HG02763 (cell line): ENCODE measurements at regions not wholly inside any gene's neighbourhood (a gene's known extent, or its start where the extent isn't known, plus 50 kb on each side); places are given as distances from the start of the nearest gene placed in this dataset.
"Not testable (repeated sequence)": the region's sequence is repeated elsewhere in the genome, so short reads cannot be mapped to it uniquely, and the experiment has no call there.

Source experiments
- ATAC-seq: cut with Tn5 transposase; IDR thresholded peaks from one replicate; pipeline ENCODE4 v1.9.1; 2021; ENCODE audit warnings: mild to moderate bottlenecking, moderate library complexity; ENCODE audit not compliant: unreplicated experiment

DNA sequence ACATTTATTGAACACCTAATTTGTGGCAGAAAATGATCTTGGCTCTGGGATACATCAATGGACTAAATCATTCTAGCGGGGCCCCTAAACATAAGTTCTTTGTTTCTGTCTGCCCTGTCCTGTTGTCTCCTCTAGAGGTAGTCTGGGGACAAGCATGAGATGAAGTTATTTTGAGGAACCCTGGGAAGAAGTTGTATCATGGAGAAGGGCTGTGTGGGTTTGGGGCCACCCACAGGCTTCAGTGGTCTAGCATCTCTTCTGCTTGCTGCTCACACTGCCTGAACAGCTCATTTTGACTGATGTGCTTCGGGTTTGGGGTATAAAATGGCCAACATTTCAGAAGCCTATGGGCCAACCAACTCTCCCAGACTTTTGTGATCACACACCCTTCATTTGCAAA, 50.3 kb upstream of the OSBPL11 start:
- ATAC-seq, result no peak

DNA sequence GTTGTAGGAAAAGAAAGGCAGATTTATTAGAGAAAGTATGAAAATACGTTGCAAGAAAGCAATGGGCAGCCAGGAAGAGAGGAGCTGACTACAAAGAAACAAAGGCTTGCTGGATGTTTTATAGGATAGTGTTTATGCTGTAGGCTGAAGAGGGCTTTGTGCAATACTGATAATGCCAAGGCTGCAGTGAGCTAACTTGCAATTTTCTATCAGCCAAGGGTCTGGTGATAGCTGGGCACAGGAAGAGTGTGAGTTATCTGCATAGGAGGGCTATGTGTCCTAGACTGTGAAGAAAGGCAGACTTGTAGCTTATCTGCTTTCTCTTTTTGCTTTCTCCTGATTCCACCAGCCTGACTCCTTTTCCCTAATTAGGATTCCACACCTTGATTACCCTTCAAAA, 51.3 kb upstream of the OSBPL11 start:
- no peak for ATAC-seq

DNA sequence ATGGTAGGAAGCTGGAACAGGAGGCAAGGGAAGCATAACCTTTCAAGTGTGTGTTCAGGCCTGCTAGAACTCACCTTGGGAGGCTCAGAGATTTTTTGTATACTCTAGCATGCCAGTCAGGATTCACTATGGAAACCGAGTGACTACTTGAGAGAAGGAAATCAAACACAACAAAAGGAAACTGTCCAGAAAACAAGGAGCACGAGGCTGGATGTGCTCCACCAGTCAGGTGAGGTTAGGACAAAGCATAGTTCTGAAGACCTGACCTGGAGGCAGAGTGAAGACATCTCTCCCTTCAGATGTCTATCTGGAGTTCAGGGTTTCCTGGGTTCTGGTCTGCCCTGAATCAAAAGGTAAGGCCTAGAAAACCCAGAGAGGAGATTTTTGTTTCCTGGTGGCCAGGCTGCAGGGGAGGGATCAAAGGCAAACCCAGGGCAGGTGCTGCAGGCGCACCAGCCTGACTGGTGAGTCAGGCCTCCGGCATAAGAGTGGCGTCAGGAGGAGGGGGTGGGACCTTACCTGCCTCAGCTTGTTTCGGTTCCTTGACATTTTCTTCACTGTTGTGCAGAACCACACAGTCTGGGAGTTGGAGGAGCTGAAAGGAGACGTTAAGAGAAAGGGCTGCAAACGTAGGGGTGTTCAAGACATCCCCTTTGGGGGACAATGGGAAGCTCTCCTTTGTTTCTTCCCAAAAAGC, 52.2 kb upstream of the OSBPL11 start:
- no peak for ATAC-seq

DNA sequence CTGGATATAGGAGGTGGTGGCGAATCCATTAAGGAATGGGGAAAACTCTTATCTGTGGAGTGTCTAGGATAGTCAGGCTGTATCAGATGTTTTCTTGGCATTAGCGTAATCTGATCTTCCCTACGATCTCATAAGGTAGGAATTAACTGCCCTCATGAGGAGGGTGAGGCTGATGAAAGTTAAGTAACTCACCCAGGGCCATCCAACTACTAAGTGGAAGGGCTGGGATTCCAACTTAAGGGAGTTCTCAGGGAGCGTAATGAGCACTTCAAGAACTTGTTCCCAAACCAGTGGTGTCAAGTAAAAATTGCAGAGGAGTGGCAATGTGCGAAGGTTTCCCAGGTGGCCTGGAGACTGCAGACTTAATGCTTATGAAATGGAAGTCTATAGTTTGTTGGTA, 55.9 kb upstream of the OSBPL11 start:
- ATAC-seq, result no peak

DNA sequence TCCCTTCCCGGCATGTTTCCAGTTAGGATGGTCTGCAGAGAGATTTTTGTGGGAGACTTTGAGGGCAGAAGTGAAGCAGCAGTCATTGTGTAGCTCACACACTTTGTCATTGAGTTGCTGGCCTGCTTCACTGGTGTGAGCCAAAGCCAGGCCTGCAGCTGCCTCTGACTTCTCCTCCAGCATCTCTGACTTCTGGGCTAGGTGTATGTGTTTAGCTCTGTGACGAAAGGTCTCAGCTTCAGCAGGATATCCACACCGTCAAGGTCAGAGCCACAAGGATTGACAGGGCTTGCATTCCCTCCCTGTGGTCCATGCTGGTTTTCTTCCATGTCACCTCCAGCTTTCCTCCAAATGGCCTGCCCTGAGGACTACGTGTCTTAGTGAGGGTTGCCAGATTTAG, 57.1 kb upstream of the OSBPL11 start:
- ATAC-seq, result no peak

DNA sequence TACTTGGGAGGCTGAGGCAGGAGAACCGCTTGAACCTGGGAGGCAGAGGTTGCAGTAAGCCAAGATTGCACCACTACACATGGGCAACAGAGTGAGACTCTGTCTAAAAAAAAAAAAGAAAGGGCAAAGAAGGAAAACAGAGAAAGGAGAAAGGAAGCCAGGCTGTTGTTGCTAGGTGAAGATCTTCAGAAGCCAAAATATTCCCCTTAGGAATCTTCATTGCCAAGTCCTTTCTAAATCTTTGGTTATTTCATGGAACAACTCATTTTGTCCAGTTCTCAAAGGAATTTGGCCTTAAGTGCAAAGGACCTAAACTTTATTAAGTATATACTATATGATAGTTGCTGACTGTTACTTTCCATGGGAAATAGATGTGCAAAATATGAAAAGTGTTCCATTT, 59.2 kb upstream of the OSBPL11 start:
- ATAC-seq, result no peak

DNA sequence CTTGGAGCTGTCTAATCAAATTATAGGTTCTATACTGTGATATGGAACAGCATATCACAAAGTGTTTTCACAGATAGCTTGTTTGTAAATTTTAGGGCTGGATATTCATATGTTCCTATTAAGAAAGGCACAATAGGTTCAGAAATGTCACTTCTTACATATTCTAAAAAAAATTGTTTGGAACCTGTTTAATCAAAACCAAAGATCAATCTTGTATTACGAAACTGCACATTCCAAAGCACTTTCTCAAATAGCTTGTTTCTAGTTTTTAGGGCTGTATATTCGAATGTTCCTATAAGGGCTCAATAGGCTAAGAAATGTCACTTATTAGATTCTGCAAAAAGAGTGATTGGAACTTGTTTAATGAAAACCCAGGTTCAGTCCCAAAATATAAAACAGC, 67.4 kb upstream of the OSBPL11 start:
- no peak for ATAC-seq

DNA sequence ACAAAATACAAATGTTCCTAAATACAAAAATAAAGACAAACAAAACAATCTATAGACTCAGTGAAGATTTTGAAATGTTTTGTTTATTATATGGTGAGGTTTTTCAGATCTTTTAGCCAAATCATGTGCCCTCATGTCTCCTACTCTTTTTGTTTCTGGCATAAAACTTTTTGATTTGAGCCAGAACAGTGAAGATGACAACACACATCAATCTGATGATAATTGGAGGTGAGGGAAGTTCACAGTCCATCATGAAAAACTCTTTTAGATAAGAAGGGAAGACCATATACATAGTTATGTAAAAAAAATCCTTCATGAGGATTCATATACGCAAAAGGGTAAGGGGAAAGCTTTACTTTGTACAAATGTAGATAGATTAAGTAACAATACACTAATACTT, 75.1 kb upstream of the OSBPL11 start:
- no peak for ATAC-seq

DNA sequence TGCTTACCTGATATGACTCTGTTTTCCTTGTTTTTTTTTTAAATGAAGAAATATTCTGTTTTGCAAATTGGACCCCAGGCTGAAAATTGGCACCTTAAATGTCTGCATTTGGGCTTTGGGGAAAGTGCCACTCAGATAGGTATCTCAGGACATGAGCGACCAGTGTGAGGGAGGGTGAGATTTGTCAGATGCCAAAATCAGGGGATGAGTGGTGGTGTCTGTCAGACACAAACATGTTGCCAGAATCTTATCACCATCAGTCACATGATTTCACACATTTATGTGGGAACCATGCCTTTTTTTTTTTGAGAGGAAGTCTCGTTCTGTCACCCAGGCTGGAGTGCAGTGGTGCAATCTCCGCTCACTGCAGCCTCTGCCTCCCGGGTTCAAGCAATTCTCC, 75.6 kb upstream of the OSBPL11 start:
- ATAC-seq, result no peak

DNA sequence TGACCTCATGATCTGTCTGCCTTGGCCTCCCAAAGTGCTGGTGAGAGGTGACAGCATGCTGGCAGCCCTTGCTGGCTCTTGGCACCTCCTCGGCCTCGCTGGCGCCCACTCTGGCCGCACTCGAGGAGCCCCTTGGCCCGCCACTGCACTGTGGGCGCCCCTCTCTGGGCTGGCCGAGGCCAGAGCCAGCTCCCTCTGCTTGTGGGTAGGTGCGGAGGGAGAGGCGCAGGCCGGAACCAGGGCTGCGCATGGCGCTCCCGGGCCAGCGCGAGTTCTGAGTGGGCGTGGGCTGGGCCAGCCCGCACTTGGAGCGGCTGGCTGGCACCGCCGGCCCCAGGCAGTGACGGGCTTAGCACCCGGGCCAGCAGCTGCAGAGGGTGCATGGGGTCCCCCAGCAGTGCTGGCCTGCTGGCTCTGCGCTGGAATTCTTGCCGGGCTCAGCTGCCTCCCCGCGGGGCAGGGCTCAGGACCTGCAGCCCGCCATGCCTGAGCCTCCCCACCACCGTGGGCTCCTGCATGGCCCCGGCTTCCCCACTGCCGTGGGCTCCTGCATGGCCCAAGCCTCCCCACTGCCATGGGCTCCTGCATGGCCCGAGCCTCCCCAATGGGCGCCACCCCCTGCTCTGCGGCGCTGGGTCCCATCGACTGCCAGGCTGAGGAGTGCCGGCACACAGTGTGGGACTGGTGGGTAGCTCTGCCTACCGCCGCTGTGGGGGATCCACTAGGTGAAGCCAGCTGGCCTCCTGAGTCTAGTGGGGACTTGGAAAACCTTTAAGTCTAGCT, 76.4 kb upstream of the OSBPL11 start:
- no peak for ATAC-seq

DNA sequence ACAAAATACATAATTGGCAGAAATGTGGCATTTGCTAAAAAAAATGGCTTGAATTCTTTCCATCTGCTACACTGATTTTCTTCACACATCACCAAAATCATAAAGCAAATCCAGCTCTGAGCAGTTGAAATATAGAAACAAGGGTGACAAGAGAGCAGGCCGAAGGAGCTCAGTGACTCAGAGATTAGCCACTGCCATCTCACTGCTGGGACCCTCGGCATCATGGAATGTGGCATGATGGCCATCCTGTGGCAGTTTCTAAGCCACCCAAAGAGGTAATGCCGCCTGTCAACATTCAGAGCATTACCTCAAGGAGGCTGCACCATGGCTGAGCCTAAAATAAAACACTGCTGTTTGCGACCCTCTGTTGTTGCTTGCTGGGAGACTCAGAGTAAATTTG, 80.5 kb upstream of the OSBPL11 start:
- no peak for ATAC-seq

DNA sequence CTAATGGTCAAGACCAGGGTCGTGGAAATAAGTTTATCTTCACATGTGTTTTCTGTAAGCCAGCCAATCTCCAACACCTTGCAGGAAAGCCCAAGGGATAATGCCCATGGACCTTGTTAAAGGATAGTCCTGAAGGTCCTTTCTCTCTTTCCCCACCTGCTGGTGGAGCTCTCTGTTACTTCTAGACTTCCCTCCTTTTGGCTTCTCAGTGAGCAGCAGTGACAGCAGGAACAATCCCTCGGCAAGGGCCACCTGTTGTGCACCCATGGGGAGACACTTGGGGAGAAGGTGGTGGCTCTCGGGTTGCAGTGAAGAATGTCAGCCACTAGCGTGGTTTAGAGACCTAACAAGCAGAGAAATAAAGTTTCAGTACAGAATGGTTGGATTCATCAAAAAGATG, 84.0 kb upstream of the OSBPL11 start:
- no peak for ATAC-seq

DNA sequence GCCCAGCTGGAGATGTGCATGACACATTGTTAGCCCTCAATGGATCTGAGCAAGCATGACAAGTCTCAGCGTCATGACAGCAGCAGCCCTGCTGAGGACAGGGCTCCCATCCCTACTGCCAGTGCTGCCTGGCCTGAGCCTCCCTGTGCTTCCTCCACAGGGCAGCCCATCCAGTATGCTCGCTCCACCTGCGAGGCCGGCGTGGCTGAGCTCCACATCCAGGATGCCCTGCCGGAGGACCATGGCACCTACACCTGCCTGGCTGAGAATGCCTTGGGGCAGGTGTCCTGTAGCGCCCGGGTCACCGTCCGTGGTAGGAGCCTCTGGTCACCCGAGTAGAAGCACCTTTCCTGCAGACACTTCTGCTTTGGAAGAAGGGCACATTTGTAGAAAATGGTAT, 85.8 kb upstream of the OSBPL11 start:
- no peak for ATAC-seq

DNA sequence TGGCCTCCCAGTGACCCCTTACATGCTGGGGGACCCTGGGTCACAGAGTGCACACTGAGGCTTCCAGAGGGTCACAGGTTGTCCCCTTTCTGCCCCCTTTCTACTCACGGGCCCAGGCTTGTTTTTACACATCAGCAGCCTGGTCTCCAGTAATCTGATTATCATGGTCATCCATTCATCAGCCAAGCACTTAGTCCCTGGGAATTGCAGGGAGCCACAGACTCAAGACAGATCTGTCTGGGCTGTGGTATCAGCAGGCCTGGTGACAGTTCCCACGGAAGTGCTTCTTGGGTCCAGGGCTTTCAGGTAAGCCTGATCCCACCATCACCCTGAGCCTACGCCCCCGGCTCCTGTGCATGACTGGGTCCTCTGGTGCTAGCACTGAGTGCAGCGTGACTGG, 86.6 kb upstream of the OSBPL11 start:
- not testable (repeated sequence) for ATAC-seq

DNA sequence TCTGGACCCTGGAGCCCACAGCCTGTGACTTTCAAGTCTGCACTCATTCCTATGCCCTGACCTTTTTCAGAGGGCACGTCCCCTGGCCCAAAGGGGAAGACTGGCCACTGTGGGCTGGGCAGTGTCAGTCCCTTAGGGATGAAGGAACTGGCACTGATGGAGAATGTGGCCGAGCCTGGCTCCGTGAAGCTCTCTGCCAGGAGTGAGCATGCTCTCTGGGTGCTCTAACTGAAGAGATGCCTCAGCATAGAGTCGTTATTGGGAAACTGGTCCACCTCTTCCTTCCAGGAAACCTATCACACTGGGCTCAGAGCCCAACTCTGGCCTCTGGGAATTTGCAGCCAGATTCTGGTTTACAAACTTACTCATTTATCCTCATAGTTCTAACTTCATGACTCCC, 87.3 kb upstream of the OSBPL11 start:
- not testable (repeated sequence) for ATAC-seq

DNA sequence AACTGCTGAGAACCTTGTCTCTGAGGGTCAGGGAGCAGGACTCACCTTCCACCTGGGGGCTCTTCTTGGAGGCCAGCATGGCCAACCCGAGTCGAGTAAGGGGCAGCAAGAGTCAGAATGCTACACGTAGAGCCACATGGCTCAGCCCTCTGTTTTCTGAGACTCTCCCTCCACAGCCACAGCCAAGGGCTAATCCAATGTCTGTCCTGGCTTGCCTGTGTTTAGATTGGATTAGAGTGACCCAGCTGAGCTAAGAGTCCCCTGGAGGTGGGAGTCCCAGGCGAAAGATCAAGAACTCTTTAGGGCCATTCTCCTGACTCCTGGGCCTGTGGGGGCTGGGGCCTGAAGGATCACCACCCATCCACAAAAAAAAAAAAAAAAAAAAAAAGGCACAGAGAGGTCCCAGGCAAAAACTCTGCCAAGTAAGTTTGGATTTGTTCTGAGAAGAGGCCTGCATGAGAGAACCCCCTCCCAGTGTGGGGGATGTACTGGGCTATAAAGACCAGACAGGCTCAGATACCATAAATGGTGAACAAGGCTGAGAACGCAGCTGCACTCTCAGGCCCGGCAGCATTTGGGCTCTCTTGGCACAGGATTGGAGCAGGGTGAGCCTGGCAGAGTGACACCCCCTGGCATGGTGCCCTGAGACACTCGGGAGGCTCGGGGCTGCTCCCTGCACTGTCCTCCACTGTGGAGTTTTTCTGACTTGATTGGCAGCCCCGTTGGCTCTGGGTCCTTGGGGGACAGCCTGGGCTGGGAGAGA, 88.0 kb upstream of the OSBPL11 start:
- ATAC-seq, result no peak

DNA sequence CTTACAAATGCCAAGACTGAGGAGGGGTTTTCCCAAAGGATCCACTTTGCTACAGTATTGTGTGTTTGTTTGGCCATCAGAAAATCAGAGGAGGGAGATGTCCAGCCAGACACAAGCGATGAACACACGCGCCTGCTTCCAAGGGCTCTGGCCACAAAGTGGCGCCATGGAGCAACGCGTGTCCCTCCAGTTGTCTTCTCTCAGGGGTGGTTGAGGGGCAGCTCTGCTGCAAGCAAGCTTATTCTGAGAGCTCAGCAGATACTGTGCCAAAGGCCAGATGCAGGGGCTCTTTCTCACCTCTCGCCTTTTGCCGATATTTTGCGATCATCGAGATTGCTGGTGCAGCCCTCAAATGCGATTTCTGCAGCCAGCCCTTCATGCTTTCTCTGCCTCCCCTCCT, 88.9 kb upstream of the OSBPL11 start:
- ATAC-seq, result no peak

DNA sequence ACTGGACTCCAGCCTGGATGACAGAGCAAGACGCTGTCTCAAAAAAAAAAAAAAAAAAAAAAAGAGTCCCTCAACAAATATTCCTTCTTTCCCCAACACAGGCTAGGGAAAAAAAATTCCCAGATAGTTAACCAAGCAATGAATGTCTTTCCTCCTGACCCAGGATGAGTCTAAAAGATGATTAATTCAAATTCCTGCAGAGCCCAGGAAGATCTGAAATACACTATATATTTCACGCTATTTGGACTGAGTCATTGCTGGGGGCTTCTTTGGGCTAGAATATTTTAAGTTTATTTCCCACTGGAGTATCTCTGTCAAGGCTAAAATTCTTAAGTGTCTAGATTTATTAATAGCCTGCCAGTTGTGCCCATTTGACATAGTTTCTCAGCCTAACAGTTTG, 90.4 kb upstream of the OSBPL11 start:
- ATAC-seq, result not testable (repeated sequence)

DNA sequence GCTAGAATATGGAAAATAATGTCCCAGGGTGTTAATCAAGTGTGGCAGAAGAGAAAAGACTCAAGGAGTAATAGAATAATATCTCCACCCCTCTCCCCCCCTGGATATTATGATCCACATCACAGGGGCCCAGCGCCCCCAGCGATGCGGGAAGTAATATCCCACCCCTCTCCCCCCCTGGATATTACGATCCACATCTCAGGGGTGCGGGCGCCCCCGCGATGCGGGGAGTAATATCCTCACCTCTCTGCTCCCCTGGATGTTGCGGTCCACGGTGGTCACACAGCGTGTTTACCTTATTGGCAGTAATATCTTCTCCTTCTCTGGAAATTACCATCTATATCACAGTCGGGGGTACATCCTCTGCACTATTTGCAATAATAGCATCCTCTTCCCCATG, 97.1 kb upstream of the OSBPL11 start:
- ATAC-seq, result no peak

DNA sequence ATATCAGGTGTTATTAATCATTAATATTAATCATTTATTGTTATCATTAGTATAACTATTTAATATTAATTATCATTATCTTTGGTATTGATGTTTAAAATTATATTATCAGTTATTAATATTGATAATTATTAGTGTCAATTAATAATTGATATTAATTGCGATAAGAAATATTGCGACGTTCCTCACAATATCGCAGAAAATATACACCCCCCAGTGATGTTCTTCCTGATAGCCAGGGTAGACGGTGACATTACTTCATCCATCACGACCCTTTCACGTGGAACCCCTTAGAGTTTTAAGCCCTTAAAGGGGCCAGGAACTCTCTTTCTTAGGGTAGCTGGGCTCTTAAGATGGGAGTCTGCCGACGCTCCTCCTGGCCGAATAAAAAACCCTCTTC, 98.6 kb upstream of the OSBPL11 start:
- ATAC-seq, result no peak

DNA sequence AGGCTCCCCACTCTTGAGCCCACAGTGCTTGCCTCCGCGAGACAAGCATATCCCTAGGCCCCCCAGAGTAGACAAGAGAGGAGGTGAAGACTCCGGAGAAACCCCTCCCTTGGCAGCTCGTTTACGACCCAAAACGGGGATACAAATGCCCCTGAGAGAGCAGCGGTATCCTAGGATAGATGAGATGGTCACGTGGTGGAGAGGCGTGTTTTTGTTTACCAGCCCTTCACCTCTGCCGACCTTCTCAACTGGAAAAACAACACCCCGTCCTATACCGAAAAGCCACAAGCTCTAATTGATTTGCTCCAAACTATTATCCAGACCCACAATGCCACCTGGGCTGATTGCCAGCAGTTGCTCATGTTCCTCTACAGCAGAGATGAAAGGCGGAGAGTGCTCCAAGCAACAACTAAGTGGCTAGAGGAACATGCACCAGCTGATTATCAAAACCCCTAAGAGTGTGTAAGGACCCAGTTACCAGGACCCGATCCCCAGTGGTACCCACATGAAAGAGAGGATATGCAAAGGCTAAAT, 99.5 kb upstream of the OSBPL11 start:
- no peak for ATAC-seq

DNA sequence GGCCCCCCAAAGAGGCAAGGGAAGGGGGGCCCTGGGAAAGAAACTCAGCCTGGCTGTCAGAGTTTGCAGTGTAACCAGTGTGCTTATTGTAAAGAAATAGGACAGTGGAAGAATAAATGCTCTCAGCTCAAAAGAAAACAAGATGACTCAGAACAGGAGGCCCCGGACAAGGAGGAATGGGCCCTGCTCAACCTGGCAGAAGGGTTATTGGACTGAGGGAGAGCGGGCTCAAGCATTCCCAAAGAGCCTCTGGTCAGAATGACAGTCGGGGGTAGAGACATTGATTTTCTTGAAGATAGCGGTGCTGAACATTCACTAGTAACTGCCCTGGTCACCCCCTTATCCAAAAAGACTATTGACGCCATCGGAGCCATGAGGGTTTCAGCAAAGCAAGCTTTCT, 100.4 kb upstream of the OSBPL11 start:
- no peak for ATAC-seq
